Inferior parietal cortex (tissue), 1 donor: ENCODE measurements at regions not wholly inside any gene's neighbourhood (a gene's known extent, or its start where the extent isn't known, plus 50 kb on each side); places are given as distances from the start of the nearest gene placed in this dataset.
"Not testable (repeated sequence)": the region's sequence is repeated elsewhere in the genome, so short reads cannot be mapped to it uniquely, and the experiment has no call there.

Source experiments
- DNase-seq: peaks from one replicate; pipeline ENCODE4 v3.0.0-alpha.2; 2016; ENCODE audit errors: extremely low spot score

DNA sequence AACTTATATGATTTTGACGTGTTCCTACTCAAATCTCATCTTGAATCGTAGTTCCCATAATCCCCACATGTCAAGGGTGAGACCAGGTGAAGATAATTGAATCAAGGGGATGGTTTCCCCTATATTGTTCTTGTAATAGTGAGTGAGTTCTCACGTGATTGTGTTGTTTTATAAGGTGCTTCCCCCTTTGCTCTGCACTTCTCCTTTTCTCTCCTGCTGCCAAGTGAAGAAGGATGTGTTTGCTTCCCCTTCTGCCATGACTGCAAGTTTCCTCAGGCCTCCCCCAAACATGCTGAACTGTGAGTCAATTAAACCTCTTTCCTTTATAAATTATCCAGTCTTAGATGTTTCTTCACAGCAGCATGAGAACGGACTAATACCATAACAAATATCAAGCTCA is 83.2 kb downstream of the MANEA start:
- DNase-seq = no peak

DNA sequence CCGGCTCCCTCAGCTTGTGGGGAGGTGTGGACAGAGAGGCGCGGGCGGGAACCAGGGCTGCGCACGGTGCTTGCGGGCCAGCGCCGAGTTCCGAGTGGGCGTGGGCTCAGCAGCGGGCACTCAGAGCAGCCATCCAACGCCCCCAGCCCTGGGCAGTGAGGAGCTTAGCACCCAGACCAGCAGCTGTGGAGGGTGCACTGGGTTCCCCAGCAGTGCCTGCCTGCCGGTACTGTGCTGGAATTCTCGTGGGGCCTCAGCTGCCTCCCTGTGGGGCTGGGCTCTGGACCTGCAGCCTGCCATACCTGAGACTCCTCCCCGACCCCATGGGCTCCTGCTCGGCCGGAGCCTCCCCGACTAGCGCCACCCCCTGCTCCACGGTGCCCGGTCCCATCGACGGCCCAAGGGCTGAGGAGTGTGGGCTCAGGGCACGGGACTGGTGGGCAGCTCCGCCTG is 92.7 kb downstream of the MANEA start:
- DNase-seq = no peak

DNA sequence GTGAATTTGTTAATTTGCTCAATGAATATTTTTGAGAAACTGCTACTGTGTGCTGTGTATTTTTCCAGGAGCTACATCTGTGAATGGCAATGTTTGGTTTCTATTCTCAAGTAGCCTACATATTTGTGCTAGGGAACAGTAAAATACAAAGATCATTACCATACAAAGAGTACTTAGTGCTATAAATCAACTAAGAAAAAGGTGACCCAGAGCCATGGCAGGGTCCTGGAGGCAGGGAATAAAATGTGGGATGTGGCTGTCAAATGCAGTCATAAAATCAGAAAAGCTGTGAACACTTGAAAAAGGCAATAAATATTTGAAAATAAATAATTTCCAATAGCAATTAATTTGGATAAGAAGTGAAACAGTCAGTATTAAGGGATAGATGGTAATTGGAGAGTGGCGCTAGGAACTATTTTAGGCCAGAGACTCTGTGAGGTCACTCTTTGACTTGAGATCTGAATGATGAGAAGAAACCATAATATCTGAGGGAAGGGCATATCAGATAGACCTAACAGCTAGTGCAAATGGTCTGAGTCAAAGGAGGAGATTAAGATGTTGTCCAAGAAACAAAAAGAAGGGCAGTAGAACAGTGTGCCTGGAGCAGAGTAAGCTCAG is 98.8 kb downstream of the MANEA start:
- DNase-seq = no peak

DNA sequence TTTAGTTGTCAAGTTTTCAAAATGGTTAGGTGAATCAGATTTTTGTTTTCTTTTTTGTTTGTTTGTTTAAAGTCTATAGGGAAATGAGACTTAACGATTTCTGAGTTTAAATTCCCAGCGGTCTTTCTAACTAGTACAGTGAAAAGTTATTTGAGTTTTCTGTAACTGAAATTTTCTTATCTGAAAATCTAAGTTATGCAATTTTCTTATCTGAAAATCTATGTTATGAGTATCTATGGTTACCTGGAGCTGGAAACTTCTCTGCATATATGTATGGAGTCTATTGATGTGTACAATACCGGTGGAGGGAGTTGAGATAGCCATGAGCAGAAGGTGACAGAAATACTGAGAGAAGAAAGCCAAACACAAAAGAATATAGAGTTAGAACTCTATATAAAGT is 102.6 kb downstream of the MANEA start:
- DNase-seq = no peak

DNA sequence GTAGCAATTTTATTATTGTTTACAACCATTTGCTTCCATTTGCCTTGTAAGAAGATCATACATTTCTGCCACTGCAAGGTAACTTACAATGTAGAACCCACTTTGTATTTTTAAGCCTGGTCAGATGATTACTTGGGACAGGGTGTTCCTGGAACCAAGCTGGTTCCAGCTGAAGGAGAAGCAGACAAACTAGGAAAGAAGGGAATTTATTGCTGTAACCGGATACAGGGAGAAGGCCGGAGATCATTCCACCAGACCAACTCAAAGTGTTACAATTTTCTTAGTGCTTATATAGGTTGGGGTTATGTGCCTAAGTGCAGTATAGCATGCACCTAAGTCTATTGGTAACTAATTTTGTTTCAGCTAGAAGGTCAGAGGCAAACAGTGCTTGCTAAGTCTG is 104.4 kb downstream of the MANEA start:
- DNase-seq = no peak

DNA sequence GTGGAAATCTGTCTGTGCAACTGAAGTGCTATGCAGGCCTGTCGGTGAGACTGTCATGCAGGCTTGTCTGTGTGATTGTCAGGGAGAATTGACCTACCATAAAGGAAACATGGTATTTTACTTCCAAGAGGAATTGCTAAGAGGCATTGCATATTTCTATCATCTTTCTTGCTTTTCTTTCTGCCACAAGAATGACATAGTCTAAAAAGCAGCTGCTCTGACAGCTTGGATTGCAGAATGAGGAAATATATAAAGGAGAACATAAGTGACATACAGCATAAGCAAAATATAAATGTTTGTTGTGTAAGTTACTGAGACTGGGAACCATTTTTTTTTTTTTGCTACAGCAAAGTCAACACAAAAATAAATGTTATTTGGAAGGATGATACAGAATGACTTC is 105.1 kb downstream of the MANEA start:
- no peak for DNase-seq

DNA sequence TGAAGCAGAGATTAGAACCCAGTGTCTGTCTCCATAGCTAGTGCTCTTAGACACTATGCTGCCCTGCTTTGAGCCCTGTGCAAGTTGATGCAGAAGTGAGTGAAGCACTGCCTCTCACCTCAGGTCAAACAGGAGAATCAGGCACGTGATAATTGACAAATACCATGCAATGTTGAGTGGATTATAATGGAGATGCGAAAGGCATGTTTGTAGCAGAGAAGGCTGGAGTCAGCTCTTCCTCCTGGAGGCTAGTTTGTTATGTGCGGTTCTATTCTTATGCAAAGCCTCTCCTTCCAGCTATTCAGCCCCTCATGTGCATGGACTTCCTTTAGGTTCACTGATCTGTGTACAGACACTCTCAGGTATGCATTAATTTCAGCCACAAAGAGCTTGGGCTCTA is 108.5 kb downstream of the MANEA start:
- DNase-seq = no peak

DNA sequence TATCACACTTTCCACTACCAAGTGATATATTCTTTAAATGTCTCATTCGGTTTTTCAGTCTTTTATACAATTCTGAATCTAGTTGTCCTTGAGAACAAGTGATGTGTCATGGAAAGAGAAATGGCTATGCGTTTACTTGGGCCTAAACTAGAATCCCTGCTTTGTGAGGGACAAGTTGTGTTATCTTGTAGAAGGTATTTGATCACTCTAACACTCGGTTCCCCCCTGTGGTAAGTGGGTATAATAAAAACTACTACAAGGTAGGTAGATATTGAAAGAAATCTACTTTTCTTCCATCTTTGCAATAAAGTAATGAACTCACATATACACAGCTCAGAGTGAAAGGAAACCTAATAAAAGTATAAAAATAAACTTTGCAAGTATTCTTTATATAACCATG is 108.9 kb downstream of the MANEA start:
- no peak for DNase-seq

DNA sequence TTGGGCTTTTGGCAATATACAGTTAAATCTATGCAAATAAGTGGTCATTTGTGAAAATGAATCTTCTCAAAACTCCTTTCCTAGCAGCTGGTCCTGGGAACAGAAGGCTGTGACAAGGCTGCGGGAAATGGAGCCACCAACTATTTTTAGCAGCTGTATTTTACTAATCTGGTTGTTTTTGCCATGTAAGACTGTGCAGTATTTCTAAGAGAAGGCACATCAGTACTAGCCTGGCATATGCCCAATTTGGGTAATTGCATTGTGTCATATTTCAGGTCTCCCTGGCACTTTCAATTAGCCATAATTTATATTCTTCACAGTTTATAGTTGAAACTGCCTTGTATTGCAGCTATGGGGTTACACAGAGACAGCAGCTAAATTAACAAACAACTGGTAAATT is 109.6 kb downstream of the MANEA start:
- peak; percentile 16 for DNase-seq

DNA sequence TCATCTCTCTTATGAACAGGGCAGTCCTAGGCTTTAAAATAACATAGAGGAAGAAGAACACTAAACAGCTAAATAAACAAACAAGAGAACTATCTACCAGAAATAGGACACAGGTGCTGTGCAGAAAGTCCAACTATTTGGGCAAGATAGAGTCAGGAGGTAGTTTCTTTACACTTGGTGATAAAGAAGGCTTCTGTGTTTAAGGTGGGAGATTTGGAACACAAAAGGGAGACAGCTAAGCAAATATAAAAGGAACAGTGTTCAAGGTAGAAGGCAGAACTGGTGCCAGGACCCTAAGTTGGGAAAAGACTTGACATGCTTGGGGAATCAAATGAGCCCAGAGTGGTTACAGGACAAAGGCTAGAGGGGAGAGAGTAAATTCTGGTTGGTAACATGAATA is 110.5 kb downstream of the MANEA start:
- DNase-seq = no peak

DNA sequence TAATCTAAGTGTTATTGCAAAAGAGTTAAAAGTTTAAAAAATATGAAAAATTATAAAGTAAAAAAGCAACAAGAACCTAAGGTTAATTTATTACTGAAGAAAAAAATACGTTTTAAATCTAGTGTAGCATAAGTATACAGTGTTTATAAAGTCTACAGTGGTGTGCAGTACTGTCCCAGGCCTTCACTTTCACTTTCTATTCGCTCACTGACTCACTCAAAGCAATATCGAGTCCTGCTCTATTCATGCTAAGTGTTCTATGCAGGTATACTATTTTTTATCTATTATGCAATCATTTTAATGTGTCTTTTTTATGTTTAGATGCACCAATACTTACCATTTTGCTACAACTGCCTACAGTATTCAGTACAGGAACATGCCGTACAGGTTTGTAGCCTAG is 113.0 kb downstream of the MANEA start:
- no peak for DNase-seq

DNA sequence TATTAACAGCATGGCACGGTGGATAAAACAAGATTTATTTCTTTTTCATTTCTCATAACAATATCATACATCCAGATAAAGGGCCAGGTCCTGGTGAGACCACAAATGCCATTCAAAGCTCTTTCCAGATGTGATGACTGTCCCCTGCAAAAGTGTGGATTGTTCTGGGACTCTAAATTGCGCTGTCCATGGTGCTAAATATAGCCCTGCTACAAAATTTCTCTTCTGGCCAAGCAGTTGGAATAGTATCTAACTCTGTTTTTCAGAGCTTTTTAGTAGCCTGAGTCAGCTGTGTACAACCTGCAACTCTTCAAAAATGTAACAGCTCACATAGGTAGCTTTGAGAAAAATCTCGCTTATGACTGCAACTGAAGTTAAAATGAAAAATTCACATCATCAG is 115.8 kb downstream of the MANEA start:
- DNase-seq = no peak

DNA sequence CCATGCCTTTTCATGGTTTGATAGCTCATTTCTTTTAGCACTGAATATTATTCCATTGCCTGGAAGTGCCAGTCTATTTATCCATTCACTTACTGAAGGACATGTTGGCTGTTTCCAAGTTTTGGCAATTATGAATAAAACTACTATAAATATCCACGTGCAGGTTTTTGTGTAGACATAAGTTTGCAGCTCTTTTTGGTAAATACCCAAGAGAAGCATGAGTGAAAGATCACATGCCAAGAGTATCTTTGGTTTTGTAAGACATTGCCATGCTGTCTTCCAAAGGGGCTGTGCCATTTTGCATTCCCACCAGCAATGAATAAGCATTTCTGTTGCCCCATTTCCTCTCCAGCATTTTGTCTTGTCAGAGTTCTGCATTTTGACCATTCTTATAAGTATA is 120.9 kb downstream of the MANEA start:
- no peak for DNase-seq

DNA sequence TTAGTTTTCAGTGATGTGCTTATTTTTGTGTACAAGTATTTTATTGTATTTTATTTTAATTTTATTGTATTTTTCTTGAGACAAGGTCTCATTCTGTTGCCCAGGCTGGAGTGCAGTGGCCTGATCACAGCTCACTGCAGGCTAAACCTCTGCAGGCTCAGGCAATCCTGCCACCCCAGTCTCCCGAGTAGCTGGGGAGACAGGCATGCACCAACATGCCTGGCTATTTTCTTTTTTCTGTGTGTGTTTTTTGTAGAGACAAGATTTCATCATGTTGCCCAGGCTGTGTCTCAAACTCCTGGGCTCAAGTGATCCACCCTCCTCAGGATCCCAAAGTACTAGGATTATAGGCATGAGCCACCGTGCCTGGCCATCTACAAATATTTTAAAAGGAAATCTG is 146.3 kb downstream of the MANEA start:
- no peak for DNase-seq

DNA sequence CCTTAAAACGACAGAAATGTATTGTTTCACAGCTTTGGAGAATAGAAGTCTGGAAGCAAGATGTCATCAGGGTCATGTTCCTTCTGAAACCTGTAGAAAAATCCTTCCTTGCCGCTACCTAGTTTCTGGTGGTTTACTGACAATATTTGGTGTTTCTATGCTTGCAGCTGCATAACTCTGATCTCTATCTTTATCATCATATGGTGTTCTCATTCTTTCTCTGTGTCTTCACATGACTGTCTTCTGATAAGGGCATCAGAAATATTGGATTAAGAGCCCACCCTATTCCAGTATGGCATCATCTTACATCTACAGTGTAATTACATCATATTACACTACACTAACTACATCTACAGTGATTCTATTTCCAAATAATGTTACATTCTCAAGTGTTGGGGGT is 148.0 kb downstream of the MANEA start:
- DNase-seq = no peak

DNA sequence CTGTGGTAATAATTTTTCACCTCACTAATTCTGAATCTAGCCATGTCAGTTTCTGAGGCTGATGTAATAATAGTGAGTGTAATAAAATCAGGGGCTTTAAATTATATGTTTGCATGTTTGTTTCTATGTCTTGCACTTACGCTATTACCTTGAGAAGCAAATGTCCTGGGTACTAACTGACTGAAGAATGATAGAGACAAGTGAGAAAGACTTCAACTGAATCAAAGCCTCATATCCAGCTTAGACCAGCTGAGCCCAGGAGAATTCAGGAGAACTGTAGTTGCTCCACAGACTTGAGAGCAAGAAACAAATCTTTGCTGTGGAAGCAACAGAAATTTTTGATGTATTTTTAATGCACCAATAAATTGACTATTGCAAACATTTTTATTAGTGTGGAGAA is 162.8 kb downstream of the MANEA start:
- no peak for DNase-seq

DNA sequence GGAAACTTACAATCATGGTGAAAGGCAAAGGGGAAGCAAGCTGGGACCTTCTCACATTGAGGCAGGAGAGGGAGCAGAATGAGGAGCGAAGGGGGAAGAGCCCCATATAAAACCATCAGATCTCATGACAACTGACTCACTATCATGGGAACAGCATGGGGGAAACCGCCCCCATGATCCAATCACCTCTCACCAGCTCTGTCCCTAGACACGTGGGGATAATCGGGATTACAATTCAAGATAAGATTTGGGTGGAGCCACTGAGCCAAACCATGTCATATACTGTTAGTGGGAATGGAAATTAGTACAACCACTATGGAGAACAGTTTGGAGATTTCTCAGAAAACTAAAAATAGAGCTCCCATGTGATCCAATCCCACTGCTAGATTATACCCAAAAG is 163.7 kb downstream of the MANEA start:
- DNase-seq = no peak

DNA sequence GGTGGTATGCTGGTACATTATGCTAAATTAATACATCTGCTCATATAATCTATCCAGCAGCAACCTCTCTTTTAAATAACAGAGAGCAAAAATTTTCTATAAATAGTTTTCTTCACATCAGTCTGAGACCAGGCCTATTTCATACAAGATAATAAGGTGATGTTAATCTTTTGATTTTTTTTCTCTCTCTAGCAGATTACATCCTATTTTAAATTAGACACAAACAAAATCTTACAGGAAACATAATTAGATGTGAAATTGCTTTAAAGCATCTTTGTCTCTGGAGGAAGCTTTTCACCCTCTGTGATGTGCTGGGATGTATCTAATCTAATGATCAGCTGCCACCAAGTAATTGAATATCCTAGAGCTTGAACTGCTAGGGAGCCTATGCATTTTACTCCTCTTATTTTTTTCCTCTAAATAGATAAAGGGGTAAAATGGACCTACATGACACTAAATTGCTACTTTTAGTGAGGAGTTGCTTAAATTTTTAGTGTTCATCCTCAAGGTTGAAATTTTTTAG is 165.5 kb downstream of the MANEA start:
- no peak for DNase-seq

DNA sequence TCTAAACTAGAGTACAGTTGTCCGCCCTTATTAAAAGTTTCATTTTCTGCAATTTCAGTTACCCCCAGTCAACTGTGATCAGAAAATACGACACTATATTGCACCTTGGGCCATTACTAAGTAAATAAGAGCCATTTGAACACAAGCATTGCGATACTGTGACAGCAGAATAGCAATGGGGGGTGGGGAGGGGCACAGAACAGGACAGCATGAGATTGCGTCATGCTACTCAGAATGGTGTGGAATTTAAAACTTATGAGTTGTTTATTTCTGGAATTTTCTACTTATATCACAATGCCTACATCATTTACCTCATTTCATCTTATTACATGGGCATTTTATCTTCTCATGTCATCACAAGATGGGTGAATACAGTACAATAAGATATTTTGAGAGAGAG is 166.3 kb downstream of the MANEA start:
- no peak for DNase-seq

DNA sequence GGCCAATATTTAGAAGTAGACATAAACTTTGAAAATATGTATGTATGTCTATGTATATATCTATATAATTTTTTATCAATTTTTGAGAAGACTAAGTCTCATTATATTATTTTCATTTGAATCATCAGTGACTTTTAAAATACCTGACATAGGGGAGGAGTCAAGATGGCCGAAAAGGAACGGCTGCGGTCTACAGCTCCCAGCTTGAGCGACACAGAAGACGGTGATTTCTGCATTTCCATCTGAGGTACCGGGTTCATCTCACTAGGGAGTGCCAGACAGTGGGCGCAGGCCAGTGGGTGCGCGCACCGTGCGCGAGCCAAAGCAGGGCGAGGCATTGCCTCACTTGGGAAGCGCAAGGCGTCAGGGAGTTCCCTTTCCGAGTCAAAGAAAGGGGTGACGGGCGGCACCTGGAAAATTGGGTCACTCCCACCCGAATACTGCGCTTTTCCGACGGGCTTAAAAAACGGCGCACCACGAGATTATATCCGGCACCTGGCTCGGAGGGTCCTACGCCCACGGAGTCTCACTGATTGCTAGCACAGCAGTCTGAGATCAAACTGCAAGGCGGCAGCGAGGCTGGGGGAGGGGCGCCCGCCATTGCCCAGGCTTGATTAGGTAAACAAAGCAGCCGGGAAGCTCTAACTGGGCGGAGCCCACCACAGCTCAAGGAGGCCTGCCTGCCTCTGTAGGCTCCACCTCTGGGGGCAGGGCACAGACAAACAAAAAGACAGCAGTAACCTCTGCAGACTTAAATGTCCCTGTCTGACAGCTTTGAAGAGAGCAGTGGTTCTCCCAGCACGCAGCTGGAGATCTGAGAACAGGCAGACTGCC is 181.1 kb downstream of the MANEA start:
- not testable (repeated sequence) for DNase-seq

DNA sequence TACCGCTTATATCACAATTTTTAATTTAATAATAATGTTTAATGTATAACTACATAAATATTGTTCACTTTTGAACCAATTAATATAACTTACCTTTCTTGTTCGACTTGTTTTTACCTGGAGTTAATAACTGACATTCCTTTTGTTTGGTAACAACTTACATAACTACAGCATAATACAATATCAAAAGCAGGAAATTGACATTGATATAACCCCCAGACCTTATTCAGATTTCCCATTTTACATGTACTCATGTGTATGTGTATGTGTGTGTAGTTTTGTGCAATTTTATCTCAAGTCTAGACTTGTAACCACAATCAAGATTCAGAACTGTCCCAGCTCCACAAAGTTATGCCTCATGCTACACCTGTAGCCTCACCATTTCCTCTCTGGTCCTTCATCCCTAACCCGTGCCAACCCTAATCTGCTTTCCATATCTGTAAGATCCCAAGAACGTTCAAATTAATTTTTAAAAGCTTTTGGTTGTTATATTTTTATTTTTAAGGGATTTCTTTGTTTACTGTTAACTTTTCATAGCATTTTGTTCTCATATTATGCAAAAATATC is 190.6 kb downstream of the MANEA start:
- DNase-seq = no peak

DNA sequence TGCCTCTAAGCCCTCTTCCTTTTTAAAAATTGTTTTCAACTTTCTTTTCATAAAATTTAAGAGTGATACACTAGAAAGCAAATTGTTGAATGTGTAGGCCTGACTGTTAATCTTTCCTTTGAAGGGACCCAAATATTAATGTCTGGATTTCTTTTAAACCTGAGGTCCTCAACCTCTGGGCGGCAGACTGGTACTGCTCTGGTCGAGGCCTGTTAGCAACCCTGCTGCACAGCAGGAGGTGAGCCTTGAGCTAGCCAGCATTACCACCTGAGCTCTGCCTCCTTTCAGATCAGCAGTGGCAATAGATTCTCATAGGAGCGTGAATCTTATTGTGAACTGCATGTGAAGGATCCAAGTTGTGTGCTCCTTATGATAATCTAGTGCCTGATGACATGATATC is 191.2 kb downstream of the MANEA start:
- DNase-seq = no peak

DNA sequence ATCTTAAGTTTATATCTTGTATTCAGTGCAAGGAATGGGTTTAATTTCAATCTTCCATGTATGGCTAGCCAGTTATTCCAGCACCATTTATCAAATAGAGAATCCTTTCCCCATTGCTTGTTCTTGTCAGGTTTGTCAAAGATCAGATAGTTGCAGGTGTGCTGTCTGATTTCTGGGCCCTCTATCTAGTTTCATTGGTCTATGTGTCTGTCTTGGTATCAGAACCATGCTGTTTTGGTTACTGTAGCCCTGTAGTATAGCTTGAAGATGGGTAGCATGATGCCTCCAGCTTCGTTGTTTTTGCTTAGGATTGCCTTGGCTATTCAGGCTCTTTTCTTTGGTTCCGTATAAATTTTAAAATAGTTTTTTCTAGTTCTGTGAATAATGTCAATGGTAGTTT is 200.0 kb downstream of the MANEA start:
- DNase-seq = no peak
